Gastroesophageal sphincter (tissue), 3 donors: ENCODE measurements at regions not wholly inside any gene's neighbourhood (a gene's known extent, or its start where the extent isn't known, plus 50 kb on each side); places are given as distances from the start of the nearest gene placed in this dataset.

Experiments used
- POLR2A ChIP-seq, 2 donors: fragments of 450-650 bp; IDR thresholded peaks; one replicate each; pipeline ENCODE4 v1.6.1; 2017; ENCODE audit warnings: antibody characterized with exemption in 2 of 2, mild to moderate bottlenecking in 2 of 2, moderate library complexity in 1 of 2
- TF ChIP-seq, protein P1 (sequence below), 4 experiments: fragments of 200-600 bp in 2 of 4; fragments of 450-650 bp in 2 of 4; sonication (generic) in 1 of 4; IDR thresholded peaks; one replicate each; pipeline ENCODE4 v1.5.1; 2017 to 2019; ENCODE audit warnings: antibody characterized with exemption in 4 of 4, mild to moderate bottlenecking in 2 of 4, moderate library complexity in 2 of 4

DNA sequence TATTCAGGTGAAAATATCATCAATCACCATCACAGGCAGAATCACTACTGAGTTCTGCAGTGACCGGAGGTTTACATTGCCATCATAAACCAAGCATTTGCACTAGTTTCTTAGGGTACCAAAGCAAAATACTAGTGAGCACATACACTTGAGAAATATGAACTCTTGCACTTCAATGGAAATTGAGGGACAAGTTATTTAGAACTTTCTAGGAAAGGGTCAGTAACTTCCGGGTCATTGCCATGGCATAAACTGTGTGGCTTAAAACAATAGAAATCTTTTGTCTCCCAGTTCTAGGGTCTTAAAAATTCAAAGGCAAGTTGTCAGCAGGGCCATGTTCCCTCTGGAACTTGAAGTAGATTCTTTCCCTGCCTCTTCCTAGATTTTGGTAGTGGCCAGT lies 197.5 kb downstream of the ZC3H11B start:
- TF ChIP-seq, protein P1, sequence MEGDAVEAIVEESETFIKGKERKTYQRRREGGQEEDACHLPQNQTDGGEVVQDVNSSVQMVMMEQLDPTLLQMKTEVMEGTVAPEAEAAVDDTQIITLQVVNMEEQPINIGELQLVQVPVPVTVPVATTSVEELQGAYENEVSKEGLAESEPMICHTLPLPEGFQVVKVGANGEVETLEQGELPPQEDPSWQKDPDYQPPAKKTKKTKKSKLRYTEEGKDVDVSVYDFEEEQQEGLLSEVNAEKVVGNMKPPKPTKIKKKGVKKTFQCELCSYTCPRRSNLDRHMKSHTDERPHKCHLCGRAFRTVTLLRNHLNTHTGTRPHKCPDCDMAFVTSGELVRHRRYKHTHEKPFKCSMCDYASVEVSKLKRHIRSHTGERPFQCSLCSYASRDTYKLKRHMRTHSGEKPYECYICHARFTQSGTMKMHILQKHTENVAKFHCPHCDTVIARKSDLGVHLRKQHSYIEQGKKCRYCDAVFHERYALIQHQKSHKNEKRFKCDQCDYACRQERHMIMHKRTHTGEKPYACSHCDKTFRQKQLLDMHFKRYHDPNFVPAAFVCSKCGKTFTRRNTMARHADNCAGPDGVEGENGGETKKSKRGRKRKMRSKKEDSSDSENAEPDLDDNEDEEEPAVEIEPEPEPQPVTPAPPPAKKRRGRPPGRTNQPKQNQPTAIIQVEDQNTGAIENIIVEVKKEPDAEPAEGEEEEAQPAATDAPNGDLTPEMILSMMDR (IDR thresholded peaks at IDR 0.05), result no peak
- TF ChIP-seq POLR2A (IDR thresholded peaks at IDR 0.05), result no peak
